ENCODE measurements at regions not wholly inside any gene's neighbourhood (a gene's known extent, or its start where the extent isn't known, plus 50 kb on each side); places are given as distances from the start of the nearest gene placed in this dataset.

- intact Hi-C loops (cut with DNase I): no loop called here
- Histone ChIP-seq H3K4me3 (no peak overlapping the region), H3K4me1 (replicated peaks) (no peaks in the 10 kb centered on the region), H3K36me3 (no peaks in the 10 kb centered on the region), H3K27ac (no peak overlapping the region), H3K9me3 (no peaks in the 10 kb centered on the region), H3K27me3 (replicated peaks; ENCODE audit: insufficient read depth) (no peaks in the 10 kb centered on the region)
- DNase-seq (ENCODE audit: low spot score): no peak
- 72% methylated on average over 3 of the region's 3 CpGs for WGBS
- no peak for TF ChIP-seq POLR2AphosphoS5 (IDR thresholded peaks at IDR 0.05)
- no peak for TF ChIP-seq POLR2A (IDR thresholded peaks at IDR 0.05)
- no peak for TF ChIP-seq CTCF (IDR thresholded peaks at IDR 0.05)
Measured at GRCh38 chr16:6247150-6247549, 1085.5 kb upstream of the RBFOX1 start.

GRCh38 chr16:6246266-6246665, 1086.4 kb upstream of the RBFOX1 start:
- intact Hi-C loops (cut with DNase I): no loop called here
- Histone ChIP-seq H3K4me3 (no peak overlapping the region), H3K9me3 (no peaks in the 10 kb centered on the region), H3K27me3 (replicated peaks; ENCODE audit: insufficient read depth) (no peaks in the 10 kb centered on the region), H3K4me1 (replicated peaks) (no peaks in the 10 kb centered on the region), H3K36me3 (no peaks in the 10 kb centered on the region), H3K27ac (no peak overlapping the region)
- TF ChIP-seq CTCF (IDR thresholded peaks at IDR 0.05) (no peak), POLR2AphosphoS5 (IDR thresholded peaks at IDR 0.05) (no peak), POLR2A (IDR thresholded peaks at IDR 0.05) (no peak)
- DNase-seq (ENCODE audit: low spot score): no peak

GRCh38 chr16:6232056-6232455, 1100.6 kb upstream of the RBFOX1 start:
- Histone ChIP-seq H3K36me3 (no peaks in the 10 kb centered on the region), H3K4me3 (no peak overlapping the region), H3K9me3 (no peaks in the 10 kb centered on the region), H3K27ac (no peak overlapping the region), H3K4me1 (replicated peaks) (no peaks in the 10 kb centered on the region), H3K27me3 (replicated peaks; ENCODE audit: insufficient read depth) (no peaks in the 10 kb centered on the region)
- 52% methylated on average over 4 of the region's 4 CpGs for WGBS
- no peak for DNase-seq (ENCODE audit: low spot score)
- intact Hi-C loops (cut with DNase I): no loop called here
- no peak for TF ChIP-seq CTCF (IDR thresholded peaks at IDR 0.05)
- TF ChIP-seq POLR2A (IDR thresholded peaks at IDR 0.05): no peak
- no peak for TF ChIP-seq POLR2AphosphoS5 (IDR thresholded peaks at IDR 0.05)

- intact Hi-C loops (cut with DNase I): no loop called here
- no peaks in the 10 kb centered on the region for H3K9me3 ChIP-seq
- WGBS: 90% methylated on average over 1 of the region's 1 CpG
- no peak overlapping the region for H3K27ac ChIP-seq
- H3K27me3 ChIP-seq (replicated peaks; ENCODE audit: insufficient read depth): no peaks in the 10 kb centered on the region
- TF ChIP-seq CTCF (IDR thresholded peaks at IDR 0.05) (no peak), POLR2AphosphoS5 (IDR thresholded peaks at IDR 0.05) (no peak), POLR2A (IDR thresholded peaks at IDR 0.05) (no peak)
- H3K4me3 ChIP-seq: no peak overlapping the region
- H3K36me3 ChIP-seq: no peaks in the 10 kb centered on the region
- DNase-seq (ENCODE audit: low spot score): no peak
- no peaks in the 10 kb centered on the region for H3K4me1 ChIP-seq (replicated peaks)
Measured at GRCh38 chr16:6231398-6231797, 1101.2 kb upstream of the RBFOX1 start.

GRCh38 chr16:6229186-6229585, 1103.5 kb upstream of the RBFOX1 start:
- no peaks in the 10 kb centered on the region for H3K27me3 ChIP-seq (replicated peaks; ENCODE audit: insufficient read depth)
- H3K4me3 ChIP-seq: no peak overlapping the region
- H3K27ac ChIP-seq: no peak overlapping the region
- H3K4me1 ChIP-seq (replicated peaks): no peaks in the 10 kb centered on the region
- intact Hi-C loops (cut with DNase I): no loop called here
- WGBS: 46% methylated on average over 6 of the region's 6 CpGs
- TF ChIP-seq CTCF (IDR thresholded peaks at IDR 0.05) (no peak), POLR2A (IDR thresholded peaks at IDR 0.05) (no peak), POLR2AphosphoS5 (IDR thresholded peaks at IDR 0.05) (no peak)
- no peaks in the 10 kb centered on the region for H3K36me3 ChIP-seq
- no peaks in the 10 kb centered on the region for H3K9me3 ChIP-seq
- DNase-seq (ENCODE audit: low spot score): no peak
